HepG2 (cell line): ENCODE measurements at regions not wholly inside any gene's neighbourhood (a gene's known extent, or its start where the extent isn't known, plus 50 kb on each side); places are given as distances from the start of the nearest gene placed in this dataset.
A peak's percentile ranks its signal among the peaks of the same experiment; 100 is the strongest.

Source experiments
- ATAC-seq: fragments of 200-7000 bp; cut with Tn5 transposase; 3 replicates; pipeline ENCODE4 v1.9.1; 2020; ENCODE audit warnings: mild to moderate bottlenecking, moderate library complexity
- BruUV-seq: library from RNA; stranded (reverse); fragments of 400-500 nt; replicated peaks from 2 replicates; lab custom pipeline; 2021; lab: Mats Ljungman, UMichigan
- CTCF ChIA-PET: fragments of 300-600 bp; formaldehyde crosslinking; extraction: SDS; loops from one replicate; lab custom pipeline; 2021; ENCODE audit warnings: low total read pairs, inconsistent platforms, low intra/inter-chr PET ratio; lab: Yijun Ruan, JAX
- POLR2A ChIA-PET: fragments of 350-600 bp; sonication (Branson Sonifier 250); formaldehyde crosslinking; loops from one replicate; lab custom pipeline; 2020; ENCODE audit warnings: antibody characterized with exemption, inconsistent platforms; lab: Yijun Ruan, JAX
- DNase-seq: peaks from one replicate; pipeline ENCODE4 v3.0.0-alpha.2; 2015; ENCODE audit warnings: low spot score
- FAIRE-seq: peaks from 3 replicates; lab custom pipeline; 2011; peaks lifted over from hg19 to GRCh38; lab: Jason Lieb, UNC
- H2AFZ ChIP-seq: one replicate; pipeline ENCODE4 v1.6.1; 2011; ENCODE audit warnings: low read length, inconsistent platforms
- H3K27ac ChIP-seq: fragments of 300-600 bp; 3 replicates; pipeline ENCODE4 v1.8.0; 2011; ENCODE audit warnings: mixed run types, mild to moderate bottlenecking, mixed read lengths, low read length, inconsistent platforms; ENCODE audit not compliant: insufficient read depth; ENCODE audit errors: extremely low read length
- H3K27me3 ChIP-seq, 2 experiments: fragments of 200-600 bp in 1 of 2; 2 replicates in 1 of 2; 3 replicates in 1 of 2; pipeline versions ENCODE4 v1.6.0 to v1.8.0; 2011; ENCODE audit warnings: low read length in 2 of 2, mild to moderate bottlenecking in 2 of 2, moderate library complexity in 2 of 2, inconsistent platforms in 1 of 2; ENCODE audit not compliant: insufficient read depth in 2 of 2, control insufficient read depth in 1 of 2
- H3K36me3 ChIP-seq, 2 experiments: fragments of 200-600 bp in 1 of 2; replicated peaks in 1 of 2; 2 replicates in 1 of 2; 3 replicates in 1 of 2; pipeline versions ENCODE4 v1.5.1 to v1.8.0; 2011; ENCODE audit warnings: low read length in 2 of 2, inconsistent platforms in 1 of 2; ENCODE audit not compliant: insufficient read depth in 2 of 2, control insufficient read depth in 1 of 2
- H3K4me1 ChIP-seq: 2 replicates; pipeline ENCODE4 v1.5.1; 2012; ENCODE audit warnings: low read length, inconsistent platforms; ENCODE audit not compliant: insufficient read depth
- H3K4me2 ChIP-seq: 2 replicates; pipeline ENCODE4 v1.6.0; 2011; ENCODE audit warnings: low read depth, low read length, inconsistent platforms
- H3K4me3 ChIP-seq, 3 experiments: fragments of 200-600 bp in 1 of 3; sonication (generic), shearing (Covaris generic) in 1 of 3; replicated peaks in 1 of 3; 2 replicates each; pipeline ENCODE4 v1.5.1; 2011 to 2016; ENCODE audit warnings: low read length in 3 of 3, inconsistent platforms in 2 of 3, low read depth in 2 of 3, mild to moderate bottlenecking in 2 of 3, control low read depth in 1 of 3, mixed read lengths in 1 of 3; ENCODE audit not compliant: insufficient read depth in 1 of 3
- H3K79me2 ChIP-seq: one replicate; pipeline ENCODE4 v1.6.1; 2011; ENCODE audit warnings: low read length, inconsistent platforms; ENCODE audit not compliant: insufficient read depth
- H3K9ac ChIP-seq: 2 replicates; pipeline ENCODE4 v1.6.0; 2011; ENCODE audit warnings: mild to moderate bottlenecking, low read depth, low read length, inconsistent platforms; ENCODE audit not compliant: insufficient read depth
- H3K9me3 ChIP-seq: 2 replicates; pipeline ENCODE4 v1.5.1; 2012; ENCODE audit warnings: mild to moderate bottlenecking, low read length
- H4K20me1 ChIP-seq: 2 replicates; pipeline ENCODE4 v1.6.0; 2011; ENCODE audit warnings: inconsistent platforms, mild to moderate bottlenecking, low read length, moderate library complexity; ENCODE audit not compliant: insufficient read depth
- CEBPB ChIP-seq: IDR thresholded peaks from 2 replicates; pipeline ENCODE4 v1.6.1; 2011; ENCODE audit warnings: low read depth, low read length, improper control_type of control experiment, borderline replicate concordance
- CREB1 ChIP-seq, 2 experiments: fragments of 450-650 bp in 1 of 2; IDR thresholded peaks; 2 replicates each; pipeline ENCODE4 v1.6.1; 2016 to 2017; ENCODE audit warnings: control low read depth in 1 of 2, mild to moderate bottlenecking in 1 of 2, missing compliant biosample characterization in 1 of 2, missing genetic modification characterization in 1 of 2
- ETV5 ChIP-seq: IDR thresholded peaks from 2 replicates; pipeline ENCODE4 v1.6.1; 2018; ENCODE audit warnings: missing biosample characterization, missing genetic modification reagents, inconsistent platforms, borderline replicate concordance
- FOSL2 ChIP-seq: sonication (generic); formaldehyde crosslinking; IDR thresholded peaks from 2 replicates; pipeline ENCODE4 v1.4.0; 2020; ENCODE audit warnings: missing genetic modification reagents
- GABPA ChIP-seq, 2 experiments: IDR thresholded peaks; 2 replicates each; pipeline ENCODE4 v1.6.1; 2011 to 2016; ENCODE audit warnings: low read depth in 2 of 2, low read length in 1 of 2, missing biosample characterization in 1 of 2, missing genetic modification characterization in 1 of 2
- HMG20A ChIP-seq: IDR thresholded peaks from 2 replicates; pipeline ENCODE4 v1.6.1; 2016; ENCODE audit warnings: borderline replicate concordance
- ZFP90 ChIP-seq: sonication (generic); formaldehyde crosslinking; IDR thresholded peaks from 2 replicates; pipeline ENCODE4 v1.8.0; 2022; ENCODE audit warnings: missing genetic modification reagents, mild to moderate bottlenecking, inconsistent platforms, borderline replicate concordance
- ZNF556 ChIP-seq: sonication (generic); formaldehyde crosslinking; IDR thresholded peaks from 2 replicates; pipeline ENCODE4 v1.4.0; 2020; ENCODE audit warnings: mild to moderate bottlenecking, missing genetic modification reagents, borderline replicate concordance
- ZNF75D ChIP-seq: sonication (generic); formaldehyde crosslinking; IDR thresholded peaks from 2 replicates; pipeline ENCODE4 v1.8.1; 2023; ENCODE audit warnings: missing genetic modification reagents, mild to moderate bottlenecking, borderline replicate concordance
- WGBS: methylation state at CpG from one replicate; pipeline ENCODE4 v1.1.6; 2017; ENCODE audit warnings: low lambda C conversion rate; 5-methylcytosine and 5-hydroxymethylcytosine counted together
- in situ Hi-C: cut with HindIII; loops from 2 replicates; pipeline ENCODE4 v1.10.0; 2017; ENCODE audit warnings: low pct_unique_long_range_greater_than_20kb; ENCODE audit not compliant: extremely low pct_ligation_motif_present
- intact Hi-C: fragments of 100-400 bp; cut with micrococcal nuclease; formaldehyde crosslinking; loops from one replicate; pipeline ENCODE4 v1.10.0; 2022; ENCODE audit not compliant: unreplicated experiment

GRCh38 chr3:72123908-72124441 lies 339.0 kb upstream of the PROK2 start:
- FAIRE-seq (no peak), DNase-seq (peak; percentile 21), ATAC-seq (no peak)
- no peak overlapping the region for H3K27ac ChIP-seq
- H3K27me3 ChIP-seq: no peaks in the 10 kb centered on the region
- 5% methylated on average over 7 of the region's 7 CpGs for WGBS
- no peak overlapping the region for H3K4me3 ChIP-seq
- H3K4me2 ChIP-seq: no peak overlapping the region
- no peaks in the 10 kb centered on the region for H3K79me2 ChIP-seq
- intact Hi-C loops: no loop called here
- H3K36me3 ChIP-seq: no peaks in the 10 kb centered on the region
- H4K20me1 ChIP-seq: no peaks in the 10 kb centered on the region
- CTCF ChIA-PET: no interaction called here
- BruUV-seq: no TSS peak
- H2AFZ ChIP-seq: no peak overlapping the region
- TF ChIP-seq FOSL2 (CRISPR knock-in tag) (peak; percentile 86), CREB1 (IDR thresholded peaks at IDR 0.05) (peak; percentile 19; the same call in 1 of the 2 replicates), CREB1 (CRISPR knock-in tag; IDR thresholded peaks at IDR 0.05) (0 out of 2 replicates have a peak, but pooled peaks have one; percentile 41), CEBPB (0 out of 2 replicates have a peak, but pooled peaks have one; percentile 24), ZNF75D (no peak), HMG20A (peak; percentile 33; the same call in 1 of the 2 replicates)
- POLR2A ChIA-PET: no interaction called here
- no peak overlapping the region for H3K9ac ChIP-seq
- no peaks in the 10 kb centered on the region for H3K9me3 ChIP-seq
- peaks cover 26% of the 10 kb centered on the region for H3K4me1 ChIP-seq
- in situ Hi-C loops: no loop called here

- in situ Hi-C loops (no loop called here), intact Hi-C loops (loop anchor here (2.0 kb wide), 1 partner anchor 20 kb away; no protein-coding TSS in a partner anchor)
- no peak for TF ChIP-seq GABPA (IDR thresholded peaks at IDR 0.05; ENCODE audit: low read depth, low read length)
- TF ChIP-seq GABPA (CRISPR knock-in tag; IDR thresholded peaks at IDR 0.05; ENCODE audit: low read depth): peak; percentile 52; the same call in 1 of the 2 replicates
- TF ChIP-seq ZFP90 (CRISPR knock-in tag): no peak
- no peak for TF ChIP-seq ZNF556 (CRISPR knock-in tag)
- TF ChIP-seq ETV5: peak; percentile 51; the same call in 1 of the 2 replicates
- ChIA-PET CTCF (no interaction called here), POLR2A (no interaction called here)
- Histone ChIP-seq H4K20me1 (no peaks in the 10 kb centered on the region), H3K4me3 (no peak overlapping the region), H3K27me3 (no peaks in the 10 kb centered on the region), H3K9ac (no peak overlapping the region), H2AFZ (no peak overlapping the region), H3K36me3 (no peaks in the 10 kb centered on the region), H3K79me2 (no peaks in the 10 kb centered on the region), H3K4me2 (no peak overlapping the region), H3K27ac (no peak overlapping the region), H3K9me3 (no peaks in the 10 kb centered on the region), H3K4me1 (peaks cover 21% of the 10 kb centered on the region)
- DNase-seq (no peak), ATAC-seq (peak; percentile 60), FAIRE-seq (no peak)
- WGBS: 21% methylated on average over 5 of the region's 5 CpGs
- BruUV-seq: no TSS peak
Observed at GRCh38 chr3:72120806-72121778, 336.1 kb upstream of the PROK2 start.
